Activated CD8-positive, alpha-beta memory T cell treated with anti-CD3 and anti-CD28 coated beads, Interleukin-2, amount 10 ng/mL, durations not matched to agents 7 days and 5 days (primary cell): ENCODE measurements at regions not wholly inside any gene's neighbourhood (a gene's known extent, or its start where the extent isn't known, plus 50 kb on each side); places are given as distances from the start of the nearest gene placed in this dataset.

Experiments used
- ATAC-seq: fragments of 150-1000 bp; cut with Tn5 transposase; one replicate; pipeline ENCODE4 v1.10.0; 2021; ENCODE audit warnings: moderate library complexity
- CTCF ChIA-PET: fragments of 350-600 bp; sonication (Branson Sonifier 250); formaldehyde crosslinking; loops from one replicate; lab custom pipeline; 2021; ENCODE audit warnings: antibody characterized with exemption; lab: Charles Lee
- DNase-seq: peaks from one replicate; pipeline ENCODE4 v3.0.0-alpha.2; 2020
- H3K27ac Mint-ChIP-seq: one replicate; pipeline ENCODE4 v1.8.0; 2021; ENCODE audit warnings: mild to moderate bottlenecking, mixed read lengths
- H3K27me3 Mint-ChIP-seq: one replicate; pipeline ENCODE4 v1.8.0; 2021; ENCODE audit warnings: mixed read lengths
- H3K36me3 Mint-ChIP-seq: one replicate; pipeline ENCODE4 v1.8.0; 2021; ENCODE audit warnings: mild to moderate bottlenecking, mixed read lengths
- H3K4me1 Mint-ChIP-seq: one replicate; pipeline ENCODE4 v1.8.0; 2021; ENCODE audit warnings: mixed read lengths
- H3K4me3 Mint-ChIP-seq: one replicate; pipeline ENCODE4 v1.8.0; 2021; ENCODE audit warnings: mild to moderate bottlenecking, moderate library complexity, mixed read lengths
- H3K9me3 Mint-ChIP-seq: one replicate; pipeline ENCODE4 v1.8.0; 2022; ENCODE audit warnings: low read depth, mixed read lengths

DNA sequence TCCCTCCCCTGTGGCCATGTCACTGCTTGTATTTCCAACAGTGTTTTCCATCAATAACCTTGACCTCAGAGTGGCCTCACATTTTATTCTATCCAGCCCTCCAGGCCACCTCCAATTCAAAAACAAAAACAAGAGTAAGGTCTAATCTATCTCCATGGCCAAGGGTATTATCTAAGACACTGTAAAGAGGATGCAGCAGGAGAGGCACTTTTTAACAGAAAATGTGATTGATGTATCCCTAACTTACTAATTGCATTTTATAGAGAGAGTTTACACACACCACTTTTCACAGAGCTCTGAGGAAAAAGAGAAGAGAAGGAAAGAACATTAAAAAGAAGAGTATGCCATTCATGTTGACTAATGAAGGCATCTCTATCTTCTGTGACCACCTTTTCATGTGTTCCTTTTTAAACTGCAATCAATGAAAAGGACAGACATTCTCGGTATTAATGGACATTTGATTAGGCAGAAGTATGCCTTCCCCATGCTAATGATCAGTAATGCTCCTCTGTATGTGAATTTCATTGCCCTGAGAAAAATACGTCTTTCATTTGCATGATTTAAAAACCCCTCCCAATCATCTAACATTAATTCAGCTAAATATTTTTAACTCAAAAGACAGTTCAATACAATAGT, 653.3 kb upstream of the POU3F3 start:
- CTCF ChIA-PET = no interaction called here
- Mint-ChIP-seq H3K27ac (no peak overlapping the region), H3K27me3 (no peaks in the 10 kb centered on the region), H3K4me3 (no peak overlapping the region), H3K36me3 (no peaks in the 10 kb centered on the region), H3K4me1 (no peaks in the 10 kb centered on the region), H3K9me3 (peaks cover 11% of the 10 kb centered on the region)
- DNase-seq = no peak
- ATAC-seq = no peak

DNA sequence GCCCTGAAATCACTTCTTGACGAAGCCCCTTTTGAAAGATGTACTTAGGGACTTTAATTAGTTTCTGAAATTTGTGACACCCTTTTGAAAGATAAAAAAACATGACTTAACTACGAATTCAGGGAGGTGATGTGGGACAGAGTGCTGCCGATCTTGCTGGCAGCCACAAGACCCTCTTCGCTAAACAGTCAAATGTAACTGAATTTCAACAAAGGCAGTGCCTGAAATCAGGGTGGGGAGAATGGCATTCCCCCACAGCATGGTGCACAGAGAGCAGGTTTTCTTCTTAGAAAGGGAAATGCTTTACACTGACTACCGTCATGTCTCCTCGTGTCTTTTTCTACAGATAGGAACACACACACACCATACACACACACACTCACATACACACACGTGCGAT, 640.2 kb upstream of the POU3F3 start:
- Mint-ChIP-seq H3K36me3 (no peaks in the 10 kb centered on the region), H3K9me3 (peaks cover 12% of the 10 kb centered on the region), H3K4me1 (no peaks in the 10 kb centered on the region), H3K27me3 (no peaks in the 10 kb centered on the region), H3K27ac (no peak overlapping the region), H3K4me3 (no peak overlapping the region)
- DNase-seq (no peak), ATAC-seq (no peak)
- CTCF ChIA-PET = no interaction called here

DNA sequence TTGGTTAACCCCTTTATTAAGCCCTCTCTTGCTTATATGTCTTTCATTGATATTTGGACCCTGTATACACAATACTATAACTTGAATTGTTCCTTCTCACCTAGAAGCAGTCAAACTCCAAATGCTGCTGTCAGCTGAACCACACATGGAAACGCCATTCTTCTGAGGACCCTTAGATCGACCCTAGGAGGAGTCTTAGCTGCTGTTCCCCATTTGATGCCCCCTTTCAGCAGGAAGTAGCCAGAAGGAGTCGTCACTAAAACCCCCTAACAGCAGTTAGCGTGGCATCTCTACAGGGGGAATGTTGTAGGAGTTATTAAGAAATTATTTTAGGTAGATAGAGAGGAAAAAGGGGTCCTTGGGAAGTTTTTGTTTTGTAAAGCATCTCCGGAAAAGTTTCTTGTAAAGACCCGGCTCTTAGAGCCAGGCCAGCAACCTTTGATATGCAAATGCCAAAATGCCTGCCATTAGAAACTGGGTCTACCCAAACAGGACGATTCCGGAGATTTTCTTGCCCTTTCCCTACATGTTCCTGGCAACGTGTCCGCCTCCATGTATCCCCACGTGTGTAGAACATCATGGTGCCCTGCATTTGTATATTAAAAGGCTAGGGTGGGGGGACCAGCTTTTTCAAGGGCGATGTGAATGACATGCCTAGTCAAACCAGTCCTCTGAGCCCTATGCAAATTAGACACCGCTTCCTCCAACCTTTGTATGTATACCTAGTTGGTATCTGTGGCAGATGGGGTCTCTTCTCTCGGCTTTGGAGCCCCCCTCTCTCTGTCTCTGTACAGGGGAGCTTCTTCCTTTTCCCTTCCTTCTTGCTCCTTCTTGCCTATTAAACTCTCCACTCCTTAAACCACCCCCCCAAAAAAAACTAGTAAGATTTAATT, 638.4 kb upstream of the POU3F3 start:
- Mint-ChIP-seq H3K4me1 (no peaks in the 10 kb centered on the region), H3K9me3 (peaks cover 12% of the 10 kb centered on the region), H3K36me3 (no peaks in the 10 kb centered on the region), H3K4me3 (no peak overlapping the region), H3K27ac (no peak overlapping the region), H3K27me3 (no peaks in the 10 kb centered on the region)
- no peak for ATAC-seq
- CTCF ChIA-PET = no interaction called here
- no peak for DNase-seq

DNA sequence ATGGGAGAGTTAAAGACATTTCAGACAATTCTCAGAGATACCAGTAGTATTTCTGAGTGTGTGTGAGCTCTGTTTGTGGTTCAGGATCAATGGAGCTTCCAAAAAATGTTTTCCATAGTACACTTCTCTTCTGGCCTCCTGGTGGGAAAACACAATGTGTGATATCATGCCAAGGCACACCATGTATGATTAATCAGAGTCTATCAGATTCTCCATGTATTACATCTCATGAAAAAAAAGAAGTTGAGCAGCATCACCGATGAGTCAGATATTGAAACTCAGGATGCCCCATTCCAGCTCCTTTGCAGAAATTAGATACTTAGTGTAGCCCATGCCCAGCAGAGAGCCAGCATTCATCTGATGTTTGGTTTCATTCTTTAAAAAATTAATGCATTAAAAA, 620.3 kb upstream of the POU3F3 start:
- H3K27ac Mint-ChIP-seq = no peak overlapping the region

GRCh38 chr2:104236491-104236890, 617.4 kb upstream of the POU3F3 start:
- no peak overlapping the region for H3K4me3 Mint-ChIP-seq
- H3K27me3 Mint-ChIP-seq = no peaks in the 10 kb centered on the region
- peaks cover 17% of the 10 kb centered on the region for H3K9me3 Mint-ChIP-seq
- ATAC-seq = no peak
- DNase-seq = no peak
- H3K4me1 Mint-ChIP-seq = no peaks in the 10 kb centered on the region
- no peak overlapping the region for H3K27ac Mint-ChIP-seq
- CTCF ChIA-PET = no interaction called here
- H3K36me3 Mint-ChIP-seq = no peaks in the 10 kb centered on the region

More for the DNA sequence above, 620.3 kb upstream of the POU3F3 start:
- Mint-ChIP-seq H3K4me1 (no peaks in the 10 kb centered on the region), H3K36me3 (no peaks in the 10 kb centered on the region), H3K27me3 (no peaks in the 10 kb centered on the region), H3K4me3 (no peak overlapping the region), H3K9me3 (peaks cover 11% of the 10 kb centered on the region)
- CTCF ChIA-PET = no interaction called here
- ATAC-seq (no peak), DNase-seq (no peak)

DNA sequence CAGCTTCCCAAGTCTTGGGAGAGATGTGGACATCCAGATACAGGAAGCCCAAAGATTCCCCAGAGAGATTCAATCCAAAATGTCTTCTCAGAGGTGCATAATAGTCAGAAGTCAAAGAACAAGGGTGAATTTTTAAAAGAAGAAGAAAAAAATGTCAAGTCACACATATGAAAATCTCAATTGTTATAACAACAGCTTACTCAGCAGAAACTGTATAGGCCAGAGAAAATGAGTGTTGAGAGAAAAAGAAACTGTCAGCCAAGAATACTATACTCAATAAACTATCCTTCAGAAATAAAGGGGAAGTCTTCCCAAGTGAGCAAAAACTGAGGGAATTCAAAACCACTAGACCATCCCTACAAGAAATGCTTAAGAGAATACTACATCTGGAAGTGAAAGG, 612.9 kb upstream of the POU3F3 start:
- ATAC-seq = no peak
- Mint-ChIP-seq H3K27me3 (no peaks in the 10 kb centered on the region), H3K4me3 (no peak overlapping the region), H3K36me3 (no peaks in the 10 kb centered on the region), H3K9me3 (peaks cover 19% of the 10 kb centered on the region), H3K27ac (no peak overlapping the region), H3K4me1 (no peaks in the 10 kb centered on the region)
- no peak for DNase-seq
- CTCF ChIA-PET = no interaction called here

- DNase-seq (no peak), ATAC-seq (no peak)
- Mint-ChIP-seq H3K4me1 (no peaks in the 10 kb centered on the region), H3K27me3 (no peaks in the 10 kb centered on the region), H3K9me3 (peaks cover 11% of the 10 kb centered on the region), H3K4me3 (no peak overlapping the region), H3K36me3 (no peaks in the 10 kb centered on the region), H3K27ac (no peak overlapping the region)
- CTCF ChIA-PET = no interaction called here
Observed at GRCh38 chr2:104249629-104250028, 604.3 kb upstream of the POU3F3 start.

- CTCF ChIA-PET = no interaction called here
- Mint-ChIP-seq H3K27ac (no peak overlapping the region), H3K36me3 (no peaks in the 10 kb centered on the region)
Observed at GRCh38 chr2:104250635-104251034, 603.3 kb upstream of the POU3F3 start.

DNA sequence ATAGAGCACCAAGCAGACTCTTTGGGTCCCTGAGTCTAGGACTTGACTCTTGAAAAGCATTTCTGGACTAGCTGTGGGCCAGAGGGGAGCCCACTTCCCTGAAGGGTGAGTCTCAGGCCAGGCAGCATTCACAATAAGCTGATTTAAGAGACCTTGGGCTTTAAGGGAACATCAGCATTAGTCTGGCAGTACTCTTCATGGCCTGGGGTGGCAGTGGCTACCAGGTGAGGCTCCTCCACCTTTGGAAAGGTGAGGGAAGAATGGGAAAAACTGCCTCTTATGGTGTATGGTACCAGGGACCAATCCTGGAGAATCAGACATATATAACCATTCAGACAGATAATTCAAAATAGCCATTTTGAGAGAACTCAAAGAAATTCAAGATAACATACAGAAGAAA, 599.9 kb upstream of the POU3F3 start:
- Mint-ChIP-seq H3K4me3 (no peak overlapping the region), H3K9me3 (peaks cover 12% of the 10 kb centered on the region), H3K27me3 (no peaks in the 10 kb centered on the region), H3K27ac (no peak overlapping the region), H3K36me3 (no peaks in the 10 kb centered on the region), H3K4me1 (no peaks in the 10 kb centered on the region)
- CTCF ChIA-PET = no interaction called here
- ATAC-seq = no peak
- DNase-seq = no peak

More at GRCh38 chr2:104250635-104251034, 603.3 kb upstream of the POU3F3 start:
- ATAC-seq (no peak), DNase-seq (no peak)
- H3K27me3 Mint-ChIP-seq = no peaks in the 10 kb centered on the region
- peaks cover 12% of the 10 kb centered on the region for H3K9me3 Mint-ChIP-seq
- H3K4me3 Mint-ChIP-seq = no peak overlapping the region
- H3K4me1 Mint-ChIP-seq = no peaks in the 10 kb centered on the region

DNA sequence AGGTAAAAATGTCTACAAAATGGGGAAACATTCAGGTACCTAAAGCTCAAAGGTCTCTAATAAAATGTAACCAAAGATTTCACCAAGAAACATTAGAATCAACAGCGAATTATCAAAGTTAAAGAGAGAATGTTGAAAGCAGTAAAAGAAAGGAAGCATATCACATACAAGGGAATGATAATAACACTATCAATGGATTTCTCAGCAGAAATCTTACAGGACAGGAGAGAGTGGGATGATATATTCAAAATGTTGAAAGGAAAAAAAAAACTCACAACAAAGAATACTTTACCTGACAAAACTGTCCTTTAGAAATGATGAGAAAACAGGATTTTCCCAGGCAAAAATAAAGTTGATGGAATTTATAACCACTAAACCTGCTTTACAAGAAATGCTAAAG, 591.2 kb upstream of the POU3F3 start:
- H3K4me1 Mint-ChIP-seq = no peaks in the 10 kb centered on the region
- no peaks in the 10 kb centered on the region for H3K27me3 Mint-ChIP-seq
- H3K27ac Mint-ChIP-seq = no peak overlapping the region
- CTCF ChIA-PET = no interaction called here
- H3K9me3 Mint-ChIP-seq = peaks cover 17% of the 10 kb centered on the region
- H3K36me3 Mint-ChIP-seq = no peaks in the 10 kb centered on the region
- ATAC-seq = no peak
- DNase-seq = no peak
- no peak overlapping the region for H3K4me3 Mint-ChIP-seq

- CTCF ChIA-PET = no interaction called here
- Mint-ChIP-seq H3K27ac (no peak overlapping the region), H3K9me3 (peaks cover 9% of the 10 kb centered on the region), H3K36me3 (no peaks in the 10 kb centered on the region), H3K27me3 (no peaks in the 10 kb centered on the region), H3K4me1 (no peaks in the 10 kb centered on the region), H3K4me3 (no peak overlapping the region)
- ATAC-seq (no peak), DNase-seq (no peak)
Observed at GRCh38 chr2:104279646-104280045, 574.3 kb upstream of the POU3F3 start.

DNA sequence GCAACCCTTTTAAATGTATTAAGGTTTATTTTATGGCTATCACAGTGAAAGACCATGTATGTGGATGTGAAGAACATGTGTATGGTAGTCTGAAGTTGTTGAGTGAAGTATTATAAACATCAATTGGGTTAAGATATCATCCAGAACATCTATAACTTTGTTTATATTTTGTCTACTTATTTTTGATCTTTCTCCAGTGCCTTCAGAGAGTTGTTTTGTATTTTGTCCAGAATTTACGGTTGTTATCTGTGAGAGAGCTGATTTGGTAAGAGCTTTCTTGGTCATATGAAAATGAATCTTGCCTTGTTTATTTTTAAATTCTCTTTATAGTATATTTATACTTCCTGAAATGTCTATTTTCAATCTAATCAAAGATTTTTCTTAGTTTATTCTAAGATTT, 573.7 kb upstream of the POU3F3 start:
- ATAC-seq (no peak), DNase-seq (no peak)
- Mint-ChIP-seq H3K4me1 (no peaks in the 10 kb centered on the region), H3K27ac (no peak overlapping the region), H3K9me3 (peaks cover 9% of the 10 kb centered on the region), H3K27me3 (no peaks in the 10 kb centered on the region), H3K36me3 (no peaks in the 10 kb centered on the region), H3K4me3 (no peak overlapping the region)
- CTCF ChIA-PET = no interaction called here

DNA sequence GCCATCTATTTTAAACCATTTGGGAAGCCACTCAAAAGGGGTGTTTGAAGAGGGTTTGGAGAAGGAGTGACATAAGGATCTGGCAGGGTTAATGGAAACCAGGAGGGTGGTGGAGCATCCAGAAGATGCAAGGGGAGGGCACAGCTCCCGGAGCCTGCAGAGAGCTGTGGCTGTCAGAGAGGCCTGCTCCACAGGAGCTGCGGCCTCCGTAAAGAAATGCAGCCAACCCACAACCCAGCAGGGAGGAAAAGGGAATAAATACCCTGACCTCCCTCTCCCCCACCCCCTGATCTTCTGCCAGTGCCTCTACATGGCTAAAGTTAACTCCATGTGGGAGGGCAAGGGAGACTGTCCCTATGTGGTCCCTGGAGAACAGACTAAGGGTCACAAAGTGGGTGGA, 567.1 kb upstream of the POU3F3 start:
- H3K27me3 Mint-ChIP-seq = no peaks in the 10 kb centered on the region
- ATAC-seq (no peak), DNase-seq (no peak)
- H3K4me3 Mint-ChIP-seq = no peak overlapping the region
- peaks cover 10% of the 10 kb centered on the region for H3K9me3 Mint-ChIP-seq
- H3K4me1 Mint-ChIP-seq = no peaks in the 10 kb centered on the region
- no peak overlapping the region for H3K27ac Mint-ChIP-seq
- no peaks in the 10 kb centered on the region for H3K36me3 Mint-ChIP-seq
- CTCF ChIA-PET = no interaction called here
